ENCODE measurements at regions not wholly inside any gene's neighbourhood (a gene's known extent, or its start where the extent isn't known, plus 50 kb on each side); places are given as distances from the start of the nearest gene placed in this dataset.
"Not testable (repeated sequence)": the region's sequence is repeated elsewhere in the genome, so short reads cannot be mapped to it uniquely, and the experiment has no call there.

DNA sequence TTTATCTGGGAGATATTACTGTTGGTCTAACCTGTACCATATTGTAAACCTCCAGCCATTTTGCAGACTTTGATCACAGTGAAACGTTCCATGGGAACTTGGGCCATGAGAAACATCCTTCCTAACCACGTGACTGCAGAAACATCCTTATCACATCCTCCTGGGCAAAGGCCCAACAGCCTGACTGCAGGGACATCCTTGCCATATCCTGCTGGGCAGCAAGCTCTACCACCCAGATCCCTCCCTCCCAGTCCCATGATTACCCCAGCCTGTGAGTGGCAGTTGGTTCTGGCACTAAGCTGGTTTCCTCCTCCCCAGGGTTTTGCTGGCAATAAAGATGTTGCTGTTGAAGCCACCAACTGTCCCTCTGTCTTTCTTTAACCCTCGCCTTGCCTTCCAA lies 201.2 kb downstream of the POTEC start:
- not testable (repeated sequence) for DNase-seq (ENCODE audit: low spot score)

DNA sequence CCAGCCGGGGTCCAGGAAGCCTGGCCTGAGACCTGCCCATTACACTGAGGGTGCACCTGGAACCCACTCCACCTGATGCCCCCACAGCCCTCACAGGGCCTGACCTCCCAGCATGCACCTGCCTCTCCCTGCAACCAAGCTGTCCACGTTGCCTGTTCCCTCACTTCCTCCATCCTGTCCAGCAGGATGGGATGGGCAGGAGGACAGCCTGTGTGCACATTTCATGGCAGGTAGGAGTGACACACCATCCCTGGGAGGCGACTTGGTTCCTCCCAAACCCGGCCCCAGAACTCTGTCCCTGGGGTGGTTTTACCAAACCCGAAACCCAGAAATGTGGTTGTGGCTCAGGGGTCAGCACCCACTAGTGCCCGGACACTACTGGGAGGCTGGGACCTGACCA lies 203.8 kb upstream of the ZNF519 start:
- DNase-seq (ENCODE audit: low spot score), result not testable (repeated sequence)

DNA sequence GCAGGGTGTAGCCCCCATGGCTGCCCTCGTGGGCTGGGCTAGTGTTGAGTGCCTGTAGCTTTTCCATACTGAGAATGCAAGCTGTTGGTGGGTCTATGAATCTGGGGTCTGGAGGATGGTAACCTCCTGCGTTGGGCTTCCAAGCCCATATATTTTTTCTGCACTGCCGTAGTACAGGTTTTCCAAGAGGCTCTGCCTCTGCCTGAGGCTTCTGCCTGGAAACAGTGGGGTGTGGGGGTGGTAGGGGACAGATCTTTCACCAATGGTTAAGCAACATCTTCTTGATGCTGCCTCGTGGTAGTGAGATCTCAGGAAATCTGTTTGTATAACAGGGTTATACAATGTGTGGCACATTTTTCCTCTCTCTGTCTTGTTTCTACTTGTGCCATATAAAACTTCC lies 189.0 kb upstream of the ZNF519 start:
- DNase-seq (ENCODE audit: low spot score), result not testable (repeated sequence)

DNA sequence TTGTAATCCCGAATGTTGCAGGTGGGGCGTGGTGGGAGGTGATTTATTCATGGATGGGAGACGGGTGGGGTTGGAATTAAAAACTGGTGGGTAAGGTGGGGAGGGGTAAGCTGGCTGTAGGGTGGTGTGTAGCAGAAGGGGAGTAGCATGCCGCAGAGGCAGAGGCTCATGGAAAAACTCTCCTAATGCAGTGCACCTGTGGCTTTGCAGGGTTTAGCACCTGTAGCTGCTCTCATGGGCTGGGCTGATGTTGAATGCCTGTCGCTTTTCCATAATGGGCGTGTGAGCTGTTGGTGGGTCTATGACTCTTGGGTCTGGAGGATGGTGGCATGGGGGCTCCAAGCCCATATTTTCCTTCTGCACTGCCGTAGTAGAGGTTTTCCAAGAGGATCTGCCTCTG lies 169.0 kb upstream of the ZNF519 start:
- DNase-seq (ENCODE audit: low spot score), result not testable (repeated sequence)

DNA sequence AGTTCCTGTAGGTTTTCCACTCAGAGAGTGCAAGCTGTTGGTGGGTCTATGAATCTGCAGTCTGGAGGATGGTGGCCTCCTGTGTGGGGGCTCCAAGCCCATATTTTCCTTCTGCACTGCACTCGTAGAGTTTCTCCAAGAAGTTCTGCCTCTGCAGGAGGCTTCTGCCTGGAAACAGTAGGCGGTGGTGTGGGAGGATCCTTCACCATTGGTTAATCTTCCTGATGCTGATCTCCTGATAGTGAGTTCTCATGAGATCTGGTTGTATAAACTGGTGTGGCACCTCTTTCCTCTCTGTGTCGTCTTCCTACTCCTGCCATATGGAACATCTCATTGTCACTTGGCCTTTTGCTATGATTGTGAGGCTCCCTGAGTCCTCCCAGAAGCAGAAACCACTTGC lies 162.8 kb upstream of the ZNF519 start:
- not testable (repeated sequence) for DNase-seq (ENCODE audit: low spot score)

DNA sequence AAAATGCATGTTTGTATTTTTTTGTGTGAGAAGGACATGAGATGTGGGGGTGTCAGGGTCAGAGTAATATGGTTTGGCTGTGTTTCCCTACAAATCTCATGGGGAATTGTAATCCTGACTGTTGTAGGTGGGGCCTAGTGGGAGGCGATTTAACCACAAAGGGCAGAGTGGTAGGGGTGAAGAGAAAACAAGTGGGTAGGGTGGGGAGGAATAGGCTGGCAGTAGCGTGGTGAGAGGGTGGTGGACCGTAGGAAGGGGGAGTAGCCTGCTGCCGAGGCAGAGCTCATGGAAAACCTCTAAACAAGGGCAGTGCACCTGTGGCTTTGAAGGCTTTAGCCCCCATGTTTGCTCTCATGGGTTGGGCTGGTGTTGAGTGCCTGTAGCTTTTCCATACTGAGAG lies 152.8 kb upstream of the ZNF519 start:
- no peak for DNase-seq (ENCODE audit: low spot score)

DNA sequence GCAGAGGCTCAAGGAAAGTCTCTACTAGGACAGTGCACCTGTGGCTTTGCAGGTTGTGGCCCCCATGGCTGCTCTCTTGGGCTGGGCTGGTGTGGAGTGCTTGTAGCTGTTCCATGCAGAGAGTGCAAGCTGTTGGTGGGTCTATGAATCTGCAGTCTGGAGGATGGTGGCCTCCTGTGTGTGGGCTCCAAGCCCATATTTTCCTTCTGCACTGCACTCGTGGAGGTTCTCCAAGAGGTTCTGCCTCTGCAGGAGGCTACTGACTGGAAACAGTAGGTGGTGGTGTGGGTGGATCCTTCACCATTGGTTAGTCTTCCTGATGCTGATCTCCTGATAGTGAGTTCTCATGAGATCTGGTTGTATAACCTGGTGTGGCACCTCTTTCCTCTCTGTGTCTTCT lies 143.2 kb upstream of the ZNF519 start:
- not testable (repeated sequence) for DNase-seq (ENCODE audit: low spot score)

DNA sequence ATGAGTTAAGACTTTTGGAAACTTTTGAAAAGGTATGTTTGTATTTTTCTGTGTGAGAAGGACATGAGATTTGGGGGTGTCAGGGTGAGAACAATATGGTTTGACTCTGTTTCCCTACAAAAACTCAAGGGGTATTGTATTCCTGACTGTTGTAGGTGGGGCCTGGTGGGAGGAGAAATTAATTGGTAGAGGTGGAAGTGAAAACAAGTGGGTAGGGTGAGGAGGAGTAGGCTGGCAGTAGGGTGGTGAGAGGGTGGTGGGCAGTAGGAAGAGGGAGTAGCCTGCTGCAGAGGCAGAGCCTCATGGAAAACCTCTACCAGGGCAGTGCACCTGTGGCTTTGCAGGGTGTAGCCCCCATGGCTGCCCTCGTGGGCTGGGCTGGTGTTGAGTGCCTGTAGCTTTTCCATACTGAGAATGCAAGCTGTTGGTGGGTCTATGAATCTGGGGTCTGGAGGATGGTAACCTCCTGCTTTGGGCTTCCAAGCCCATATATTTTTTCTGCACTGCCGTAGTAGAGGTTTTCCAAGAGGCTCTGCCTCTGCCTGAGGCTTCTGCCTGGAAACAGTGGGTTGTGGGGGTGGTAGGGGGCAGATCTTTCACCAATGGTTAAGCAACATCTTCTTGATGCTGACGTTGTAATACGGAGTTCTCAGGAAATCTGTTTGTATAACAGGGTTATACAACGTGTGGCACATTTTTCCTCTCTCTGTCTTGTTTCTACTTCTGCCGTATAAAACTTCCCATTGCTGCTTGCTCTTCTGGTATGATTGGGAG lies 133.6 kb upstream of the ZNF519 start:
- not testable (repeated sequence) for DNase-seq (ENCODE audit: low spot score)

DNA sequence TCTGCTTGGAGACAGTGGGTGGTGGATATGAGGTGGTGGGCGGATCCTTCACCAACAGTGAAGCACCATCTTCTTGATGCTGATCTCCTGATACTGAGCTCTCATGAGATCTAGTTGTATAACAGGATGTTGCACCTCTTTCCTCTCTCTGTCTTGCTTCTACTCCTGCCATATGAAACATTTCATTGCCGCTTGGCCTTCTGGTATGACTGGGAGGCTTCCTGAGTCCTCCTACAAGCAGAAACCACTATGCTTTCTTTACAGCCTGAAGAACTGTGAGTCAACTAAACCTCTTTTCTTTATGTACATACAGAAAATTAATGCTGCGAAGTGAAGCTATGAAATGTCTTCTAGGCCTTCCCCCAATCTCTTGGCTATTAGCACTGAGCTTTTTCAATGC lies 130.6 kb upstream of the ZNF519 start:
- not testable (repeated sequence) for DNase-seq (ENCODE audit: low spot score)

DNA sequence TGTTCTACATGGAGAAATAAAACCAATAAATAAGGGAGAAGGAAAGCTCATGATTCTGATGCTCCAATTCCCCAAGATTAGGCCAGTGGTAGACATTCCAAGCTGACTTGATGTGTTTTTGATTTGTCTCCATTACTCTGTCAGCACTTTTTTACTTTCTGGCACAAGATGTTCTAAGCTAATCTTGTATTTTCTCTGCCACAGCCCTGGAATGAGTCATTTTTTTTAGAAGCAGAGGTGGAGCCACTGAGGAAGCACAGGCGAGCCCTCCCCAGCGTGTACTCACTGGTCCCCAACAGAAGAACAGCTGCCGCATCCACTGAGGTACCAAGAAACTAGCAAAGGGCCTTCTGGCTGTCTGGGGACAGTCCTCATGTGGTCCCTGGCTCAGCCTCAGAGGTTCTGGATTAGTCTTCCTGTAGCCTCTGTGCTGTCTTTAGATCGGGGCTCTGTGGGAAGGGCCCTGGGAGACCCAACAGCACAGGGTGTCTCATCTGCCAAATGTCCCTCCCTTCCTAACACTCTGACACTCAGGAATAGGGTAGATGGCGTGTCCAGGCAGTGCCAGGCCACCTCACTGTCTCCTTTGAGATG lies 117.9 kb upstream of the ZNF519 start:
- not testable (repeated sequence) for DNase-seq (ENCODE audit: low spot score)

DNA sequence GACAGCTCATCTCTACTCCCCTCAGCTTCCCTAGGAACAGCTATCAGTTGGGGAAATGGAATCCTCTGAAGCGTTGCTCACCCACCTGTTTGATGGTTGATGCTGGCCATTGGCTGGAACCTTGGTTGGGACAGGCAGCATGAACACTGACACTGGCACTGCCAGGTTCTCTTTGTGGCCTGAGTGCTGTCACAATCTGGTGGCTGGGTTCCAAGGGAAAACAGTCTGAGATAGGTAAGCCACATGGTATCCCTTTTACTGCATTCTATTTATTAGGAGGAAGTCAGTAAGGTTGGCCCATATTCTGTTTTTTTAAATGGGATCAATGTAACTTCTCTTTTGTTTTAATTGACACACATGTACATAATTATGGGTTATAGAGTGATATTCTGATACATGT lies 107.0 kb upstream of the ZNF519 start:
- DNase-seq (ENCODE audit: low spot score), result not testable (repeated sequence)

DNA sequence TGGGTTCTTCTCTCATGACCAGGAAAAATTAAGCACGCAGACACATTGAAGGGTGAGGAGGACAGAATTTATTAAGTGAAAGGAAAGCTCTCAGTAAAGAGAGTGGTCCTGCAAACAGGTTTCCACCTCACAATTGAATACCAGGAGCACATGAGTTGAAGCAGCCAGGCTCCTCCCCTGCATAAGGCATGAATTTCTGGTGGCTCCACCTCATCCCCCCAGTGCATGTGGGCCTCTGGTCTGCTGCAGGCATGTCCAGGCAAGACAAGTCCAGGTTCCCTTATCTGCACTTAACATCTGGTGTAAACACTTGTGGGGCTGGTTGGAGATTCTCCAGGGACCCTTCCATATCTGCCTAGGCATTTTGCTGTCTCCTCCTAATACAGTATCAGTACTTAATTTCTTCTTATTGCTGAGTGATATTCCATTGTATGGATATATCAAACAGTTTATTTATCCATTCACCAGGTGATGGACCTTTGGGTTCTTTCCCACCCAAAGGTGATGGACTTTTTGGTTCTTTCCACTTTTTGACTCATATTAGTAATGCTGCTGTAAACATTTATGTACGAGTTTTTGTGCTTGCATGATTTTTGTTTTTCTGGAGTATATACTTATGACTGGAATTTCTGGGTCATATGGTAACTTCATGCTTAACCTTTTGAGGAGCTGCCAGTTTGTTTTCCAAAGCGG lies 104.3 kb upstream of the ZNF519 start:
- DNase-seq (ENCODE audit: low spot score), result not testable (repeated sequence)

DNA sequence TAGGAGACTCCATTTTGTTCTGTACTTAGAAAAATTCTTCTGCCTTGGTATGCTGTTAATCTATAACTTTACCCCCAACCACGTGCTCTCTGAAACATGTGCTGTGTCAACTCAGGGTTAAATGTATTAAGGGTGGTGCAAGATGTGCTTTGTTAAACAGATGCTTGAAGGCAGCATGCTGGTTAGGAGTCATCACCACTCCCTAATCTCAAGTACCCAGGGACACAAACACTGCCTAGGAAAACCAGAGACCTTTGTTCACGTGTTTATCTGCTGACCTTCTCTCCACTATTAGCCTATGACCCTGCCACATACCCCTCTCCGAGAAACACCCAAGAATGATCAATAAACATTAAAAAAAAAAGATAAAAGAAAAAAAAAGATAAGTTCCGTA lies 93.0 kb upstream of the ZNF519 start:
- DNase-seq (ENCODE audit: low spot score), result not testable (repeated sequence)

DNA sequence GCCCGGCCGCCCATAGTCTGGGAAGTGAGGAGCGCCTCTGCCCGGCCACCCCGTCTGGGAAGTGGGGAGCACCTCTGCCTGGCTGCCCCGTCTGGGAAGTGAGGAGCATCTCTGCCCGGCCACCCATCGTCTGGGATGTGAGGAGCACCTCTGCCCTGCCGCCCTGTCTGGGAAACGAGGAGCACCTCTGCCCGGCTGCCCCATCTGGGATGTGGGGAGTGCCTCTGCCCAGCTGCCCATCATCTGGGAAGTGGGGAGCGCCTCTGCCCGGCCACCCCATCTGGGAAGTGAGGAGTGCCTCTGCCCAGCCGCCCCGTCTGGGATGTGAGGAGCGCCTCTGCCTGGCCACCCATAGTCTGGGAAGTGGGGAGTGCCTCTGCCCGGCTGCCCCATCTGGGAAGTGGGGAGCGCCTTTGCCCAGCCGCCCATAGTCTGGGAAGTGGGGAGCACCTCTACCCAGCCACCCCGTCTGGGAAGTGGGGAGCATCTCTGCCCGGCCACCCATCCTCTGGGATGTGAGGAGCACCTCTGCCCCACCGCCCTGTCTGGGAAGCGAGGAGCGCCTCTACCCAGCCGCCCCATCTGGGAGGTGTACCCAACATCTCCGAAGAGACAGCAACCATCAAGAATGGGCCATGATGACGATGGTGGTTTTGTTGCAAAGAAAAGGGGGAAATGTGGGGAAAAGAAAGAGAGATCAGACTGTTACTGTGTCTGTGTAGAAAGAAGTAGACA lies 92.5 kb upstream of the ZNF519 start:
- not testable (repeated sequence) for DNase-seq (ENCODE audit: low spot score)

DNA sequence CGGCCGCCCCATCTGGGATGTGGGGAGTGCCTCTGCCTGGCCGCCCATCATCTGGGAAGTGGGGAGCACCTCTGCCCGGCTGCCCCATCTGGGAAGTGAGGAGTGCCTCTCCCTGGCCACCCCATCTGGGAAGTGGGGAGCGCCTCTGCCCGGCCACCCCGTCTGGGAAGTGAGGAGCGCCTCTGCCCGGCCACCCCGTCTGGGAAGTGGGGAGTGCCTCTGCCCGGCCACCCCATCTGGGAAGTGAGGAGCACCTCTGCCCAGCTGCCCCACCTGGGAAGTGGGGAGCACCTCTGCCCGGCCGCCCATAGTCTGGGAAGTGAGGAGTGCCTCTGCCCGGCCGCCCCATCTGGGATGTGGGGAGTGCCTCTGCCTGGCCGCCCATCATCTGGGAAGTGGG lies 91.7 kb upstream of the ZNF519 start:
- DNase-seq (ENCODE audit: low spot score), result not testable (repeated sequence)

DNA sequence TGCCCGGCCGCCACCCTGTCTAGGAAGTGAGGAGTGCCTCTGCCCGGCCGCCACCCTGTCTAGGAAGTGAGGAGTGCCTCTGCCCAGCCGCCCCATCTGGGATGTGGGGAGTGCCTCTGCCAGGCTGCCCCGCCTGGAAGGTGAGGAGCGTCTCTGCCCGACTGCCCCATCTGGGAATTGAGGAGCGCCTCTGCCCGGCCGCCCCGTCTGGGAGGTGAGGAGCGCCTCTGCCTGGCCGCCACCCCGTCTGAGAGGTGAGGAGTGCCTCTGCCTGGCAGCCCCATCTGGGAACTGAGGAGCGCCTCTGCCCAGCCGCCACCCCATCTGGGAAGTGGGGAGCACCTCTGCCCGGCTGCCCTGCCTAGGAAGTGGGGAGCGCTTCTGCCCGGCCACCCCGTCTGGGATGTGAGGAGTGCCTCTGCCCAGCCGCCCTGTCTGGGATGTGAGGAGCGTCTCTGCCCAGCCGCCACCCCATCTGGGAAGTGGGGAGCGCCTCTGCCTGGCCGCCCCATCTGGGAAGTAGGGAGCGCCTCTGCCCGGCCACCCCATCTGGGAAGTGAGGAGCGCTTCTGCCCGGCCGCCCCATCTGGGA lies 91.1 kb upstream of the ZNF519 start:
- DNase-seq (ENCODE audit: low spot score), result not testable (repeated sequence)

DNA sequence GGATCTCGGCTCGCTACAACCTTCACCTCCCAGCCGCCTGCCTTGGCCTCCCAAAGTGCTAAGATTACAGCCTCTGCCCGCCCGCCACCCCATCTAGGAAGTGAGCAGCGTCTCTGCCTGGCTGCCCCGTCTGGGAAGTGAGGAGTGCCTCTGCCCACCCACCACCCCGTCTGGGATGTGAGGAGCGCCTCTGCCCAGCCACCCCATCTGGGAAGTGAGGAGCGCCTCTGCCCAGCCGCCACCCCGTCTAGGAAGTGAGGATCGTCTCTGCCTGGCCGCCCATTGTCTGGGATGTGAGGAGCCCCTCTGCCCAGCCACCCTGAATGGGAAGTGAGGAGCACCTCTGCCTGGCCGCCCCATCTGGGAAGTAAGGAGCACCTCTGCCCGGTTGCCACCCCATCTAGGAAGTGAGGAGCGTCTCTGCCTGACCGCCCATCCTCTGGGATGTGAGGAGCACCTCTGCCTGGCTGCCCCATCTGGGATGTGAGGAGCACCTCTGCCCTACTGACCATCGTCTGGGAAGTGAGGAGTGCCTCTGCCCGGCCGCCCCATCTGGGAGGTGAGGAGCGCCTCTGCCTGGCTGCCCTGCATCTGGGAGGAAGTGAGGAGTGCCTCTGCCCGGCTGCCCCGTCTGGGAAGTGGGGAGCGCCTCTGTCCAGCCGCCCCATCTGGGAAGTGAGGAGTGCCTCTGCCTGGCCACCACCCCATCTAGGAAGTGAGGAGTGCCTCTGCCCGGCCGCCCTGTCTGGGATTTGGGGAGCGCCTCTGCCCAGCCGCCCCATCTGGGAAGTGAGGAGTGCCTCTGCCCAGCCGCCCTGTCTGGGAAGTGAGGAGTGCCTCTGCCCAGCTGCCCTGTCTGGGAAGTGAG lies 90.4 kb upstream of the ZNF519 start:
- not testable (repeated sequence) for DNase-seq (ENCODE audit: low spot score)

DNA sequence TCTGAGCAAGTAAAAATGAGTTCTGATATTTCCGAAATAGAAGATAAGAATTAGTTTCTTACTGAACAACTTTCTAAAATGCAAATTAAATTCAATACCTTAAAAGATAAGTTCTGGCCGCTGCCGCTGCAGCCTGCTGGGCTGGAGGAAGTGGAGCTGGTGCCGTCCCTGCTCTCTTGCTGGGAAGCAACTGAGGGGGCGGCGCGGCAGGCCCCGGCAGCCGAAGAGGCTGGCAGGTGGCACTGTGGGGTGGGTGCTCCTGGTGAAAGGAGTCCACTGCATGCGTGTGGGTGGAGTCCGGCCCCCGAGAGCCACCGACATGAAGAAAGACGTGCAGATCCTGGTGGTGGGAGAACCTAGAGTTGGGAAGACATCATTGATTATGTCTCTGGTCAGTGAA lies 89.5 kb upstream of the ZNF519 start:
- DNase-seq (ENCODE audit: low spot score), result no peak

DNA sequence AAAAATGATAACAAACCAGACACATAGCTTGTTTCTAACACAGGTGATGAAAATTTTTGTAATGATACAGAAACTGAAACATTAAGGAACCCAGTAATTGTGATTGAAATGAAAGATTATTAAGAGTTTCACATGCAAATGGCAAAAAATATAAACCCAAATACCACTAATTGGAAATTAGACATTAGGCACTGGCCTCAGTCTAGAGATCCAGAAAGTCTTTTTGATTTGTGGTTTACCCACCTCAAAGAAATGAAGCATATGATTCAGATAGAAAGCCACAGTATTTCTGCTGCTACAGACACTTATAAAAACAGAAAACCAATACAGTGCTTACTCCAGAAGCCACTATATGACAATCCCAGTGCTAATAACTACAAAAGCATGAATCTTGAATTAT lies 83.7 kb upstream of the ZNF519 start:
- DNase-seq (ENCODE audit: low spot score), result not testable (repeated sequence)

DNA sequence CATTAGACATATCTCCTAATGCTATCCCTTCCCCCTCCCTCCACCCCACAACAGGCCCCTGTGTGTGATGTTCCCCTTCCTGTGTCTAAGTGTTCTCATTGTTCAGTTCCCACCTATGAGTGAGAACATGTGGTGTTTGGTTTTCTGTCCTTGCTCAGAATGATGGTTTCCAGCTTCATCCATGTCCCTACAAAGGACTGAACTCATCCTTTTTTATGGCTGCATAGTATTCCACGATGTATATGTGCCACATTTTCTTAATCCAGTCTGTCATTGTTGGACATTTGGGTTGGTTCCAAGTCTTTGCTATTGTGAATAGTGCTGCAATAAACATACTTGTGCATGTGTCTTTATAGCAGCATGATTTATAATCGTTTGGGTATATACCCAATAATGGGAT lies 71.2 kb upstream of the ZNF519 start:
- DNase-seq (ENCODE audit: low spot score), result not testable (repeated sequence)
